ENCODE measurements at regions not wholly inside any gene's neighbourhood (a gene's known extent, or its start where the extent isn't known, plus 50 kb on each side); places are given as distances from the start of the nearest gene placed in this dataset.

- TF ChIP-seq EZH2 (IDR thresholded peaks at IDR 0.05; ENCODE audit: borderline replicate concordance, low read depth, low read length, severe bottlenecking): no peak
- TF ChIP-seq, protein P1, sequence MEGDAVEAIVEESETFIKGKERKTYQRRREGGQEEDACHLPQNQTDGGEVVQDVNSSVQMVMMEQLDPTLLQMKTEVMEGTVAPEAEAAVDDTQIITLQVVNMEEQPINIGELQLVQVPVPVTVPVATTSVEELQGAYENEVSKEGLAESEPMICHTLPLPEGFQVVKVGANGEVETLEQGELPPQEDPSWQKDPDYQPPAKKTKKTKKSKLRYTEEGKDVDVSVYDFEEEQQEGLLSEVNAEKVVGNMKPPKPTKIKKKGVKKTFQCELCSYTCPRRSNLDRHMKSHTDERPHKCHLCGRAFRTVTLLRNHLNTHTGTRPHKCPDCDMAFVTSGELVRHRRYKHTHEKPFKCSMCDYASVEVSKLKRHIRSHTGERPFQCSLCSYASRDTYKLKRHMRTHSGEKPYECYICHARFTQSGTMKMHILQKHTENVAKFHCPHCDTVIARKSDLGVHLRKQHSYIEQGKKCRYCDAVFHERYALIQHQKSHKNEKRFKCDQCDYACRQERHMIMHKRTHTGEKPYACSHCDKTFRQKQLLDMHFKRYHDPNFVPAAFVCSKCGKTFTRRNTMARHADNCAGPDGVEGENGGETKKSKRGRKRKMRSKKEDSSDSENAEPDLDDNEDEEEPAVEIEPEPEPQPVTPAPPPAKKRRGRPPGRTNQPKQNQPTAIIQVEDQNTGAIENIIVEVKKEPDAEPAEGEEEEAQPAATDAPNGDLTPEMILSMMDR (IDR thresholded peaks at IDR 0.05; ENCODE audit: borderline replicate concordance, extremely low read depth, low read length, poor library complexity, severe bottlenecking): no peak
Observed at GRCh38 chr20:50378170-50379000, 131.8 kb upstream of the PTPN1 start.

Measured in DND-41 (cell line).